Memory B cell (primary cell): ENCODE measurements at regions not wholly inside any gene's neighbourhood (a gene's known extent, or its start where the extent isn't known, plus 50 kb on each side); places are given as distances from the start of the nearest gene placed in this dataset.

Experiments
- ATAC-seq: fragments of 150-1000 bp; cut with Tn5 transposase; 2 replicates; pipeline ENCODE4 v1.10.0; 2021; ENCODE audit warnings: low read depth, mild to moderate bottlenecking, moderate library complexity
- DNase-seq, 2 donors: peaks; one replicate each; pipeline ENCODE4 v3.0.0; 2022; ENCODE audit warnings: low spot score in 2 of 2
- H3K27ac Mint-ChIP-seq: one replicate; pipeline ENCODE4 v1.8.0; 2022; ENCODE audit warnings: mild to moderate bottlenecking, moderate library complexity, mixed read lengths
- H3K27me3 Mint-ChIP-seq: one replicate; pipeline ENCODE4 v1.8.0; 2022; ENCODE audit warnings: mixed read lengths
- H3K36me3 Mint-ChIP-seq: one replicate; pipeline ENCODE4 v1.8.0; 2022; ENCODE audit warnings: mild to moderate bottlenecking, mixed read lengths
- H3K4me1 Mint-ChIP-seq: one replicate; pipeline ENCODE4 v1.8.0; 2022; ENCODE audit warnings: mixed read lengths
- H3K4me3 Mint-ChIP-seq: one replicate; pipeline ENCODE4 v1.8.0; 2022; ENCODE audit warnings: mild to moderate bottlenecking, moderate library complexity, mixed read lengths
- H3K9me3 Mint-ChIP-seq: one replicate; pipeline ENCODE4 v1.8.0; 2022; ENCODE audit warnings: mixed read lengths

DNA sequence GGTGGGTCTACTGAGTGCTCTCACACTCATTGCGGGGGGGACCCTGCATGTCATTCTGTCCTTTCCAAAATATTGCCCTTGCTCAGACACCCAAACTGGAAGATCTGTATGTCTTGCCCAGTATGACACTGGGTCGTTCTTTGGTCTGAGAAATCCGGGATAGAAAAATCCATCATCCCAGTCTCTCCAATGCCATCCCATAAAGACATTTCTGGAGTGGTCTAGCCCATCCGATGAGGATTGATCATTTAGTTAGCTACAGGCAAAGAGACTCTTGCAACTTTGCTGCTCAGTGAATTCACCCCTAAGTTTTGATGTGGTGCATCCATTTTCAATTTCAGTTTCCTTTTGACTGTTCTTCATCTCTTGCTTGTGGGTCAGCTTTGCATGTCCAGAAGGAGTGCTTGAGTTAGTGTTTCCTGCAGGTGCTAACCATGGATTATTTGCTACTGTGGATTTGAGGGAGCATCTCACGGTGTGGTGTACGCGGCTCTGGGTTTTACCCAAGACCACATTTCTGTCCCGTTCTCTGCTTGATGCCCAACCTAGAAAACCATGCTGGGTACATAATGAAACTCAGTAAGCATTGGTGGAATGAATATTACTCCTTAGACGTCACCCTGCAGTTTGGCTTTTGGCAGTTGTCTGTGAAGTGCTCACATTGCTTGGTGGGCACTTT lies 247.0 kb upstream of the MKI67 start:
- no peak overlapping the region for H3K4me3 Mint-ChIP-seq
- no peak overlapping the region for H3K27ac Mint-ChIP-seq

GRCh38 chr10:128373831-128374230 lies 247.6 kb upstream of the MKI67 start:
- H3K4me1 Mint-ChIP-seq: peaks cover 4% of the 10 kb centered on the region
- no peak for DNase-seq
- H3K9me3 Mint-ChIP-seq: peaks cover 8% of the 10 kb centered on the region
- no peak overlapping the region for H3K4me3 Mint-ChIP-seq
- no peaks in the 10 kb centered on the region for H3K36me3 Mint-ChIP-seq
- ATAC-seq: no peak
- H3K27ac Mint-ChIP-seq: no peak overlapping the region
- H3K27me3 Mint-ChIP-seq: peaks cover 4% of the 10 kb centered on the region

More for the DNA sequence above, 247.0 kb upstream of the MKI67 start:
- Mint-ChIP-seq H3K4me1 (peaks cover 4% of the 10 kb centered on the region), H3K9me3 (peaks cover 8% of the 10 kb centered on the region), H3K27me3 (peaks cover 4% of the 10 kb centered on the region), H3K36me3 (no peaks in the 10 kb centered on the region)
- DNase-seq: no peak
- ATAC-seq: no peak

DNA sequence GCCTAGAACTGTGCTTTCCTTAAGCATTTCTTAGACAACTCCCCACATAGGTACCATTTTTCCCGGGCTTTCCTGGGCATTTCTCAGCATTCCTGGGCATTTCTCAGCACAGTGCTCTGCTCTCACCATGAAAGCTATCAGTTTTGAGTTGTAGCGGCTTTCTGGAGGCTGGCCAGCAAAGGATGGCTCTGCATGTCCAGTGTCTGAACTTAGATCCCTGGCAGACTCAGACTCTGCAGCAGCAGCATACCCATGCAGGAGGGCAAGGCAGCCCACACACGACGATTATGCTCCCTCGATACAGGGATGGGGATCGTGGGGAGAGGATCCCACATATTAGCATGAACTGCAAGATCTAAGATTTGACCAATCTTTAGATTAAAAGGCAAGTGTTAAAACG lies 248.9 kb upstream of the MKI67 start:
- no peak for DNase-seq
- Mint-ChIP-seq H3K4me1 (peaks cover 4% of the 10 kb centered on the region), H3K4me3 (no peak overlapping the region), H3K27me3 (peaks cover 4% of the 10 kb centered on the region), H3K9me3 (peaks cover 4% of the 10 kb centered on the region), H3K27ac (no peak overlapping the region), H3K36me3 (no peaks in the 10 kb centered on the region)
- ATAC-seq: no peak

DNA sequence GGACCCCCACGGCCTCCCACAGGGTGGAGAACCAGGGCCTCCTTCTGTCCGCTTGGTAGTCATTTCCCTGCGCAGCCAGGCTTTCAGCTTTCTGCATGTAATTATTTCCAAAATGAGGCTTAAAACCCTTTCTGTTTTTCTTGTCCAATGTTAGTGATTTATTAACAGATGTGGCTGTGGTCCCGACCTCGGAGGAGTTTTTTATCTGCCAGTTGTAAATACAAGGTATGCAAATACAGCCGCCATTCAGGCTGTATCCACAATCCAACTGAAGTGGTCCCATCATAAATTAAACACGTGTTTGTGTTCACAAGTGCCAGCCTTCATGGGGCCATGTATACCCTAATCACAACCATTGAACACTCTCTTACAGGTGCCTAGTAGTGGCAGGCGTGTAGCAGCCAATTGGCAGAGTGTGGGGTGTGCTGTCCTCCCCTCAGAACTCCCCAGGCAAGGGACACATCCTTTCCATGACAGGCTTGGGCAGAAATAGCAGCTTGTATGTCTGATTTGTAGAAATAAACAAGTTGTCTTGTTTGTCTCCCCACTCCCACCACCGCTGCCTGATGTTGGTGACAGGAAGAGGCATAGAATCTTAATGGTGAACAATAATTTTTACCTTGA lies 251.3 kb upstream of the MKI67 start:
- DNase-seq (no peak), ATAC-seq (no peak)
- no peak overlapping the region for H3K27ac Mint-ChIP-seq

DNA sequence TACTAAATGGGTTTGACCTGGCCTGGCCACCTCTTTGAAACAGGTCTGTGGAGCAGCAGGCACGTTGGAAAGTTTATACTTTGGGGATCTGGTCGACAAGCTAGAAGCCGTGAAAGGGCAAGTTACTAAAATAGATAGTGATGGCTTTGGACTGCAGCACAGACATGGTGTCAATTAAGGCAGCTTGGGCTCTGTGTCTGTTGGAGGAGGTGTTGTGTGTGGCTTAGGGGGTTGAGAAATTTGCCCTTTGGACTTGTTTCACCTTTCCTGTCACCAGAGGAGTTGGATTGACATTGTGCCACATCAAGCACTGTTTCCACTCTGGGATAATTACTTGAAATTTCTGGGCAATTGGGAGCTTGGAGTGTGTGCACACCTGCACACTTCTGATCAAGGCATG lies 251.8 kb upstream of the MKI67 start:
- H3K9me3 Mint-ChIP-seq: no peaks in the 10 kb centered on the region

More for the DNA sequence above, 251.3 kb upstream of the MKI67 start:
- Mint-ChIP-seq H3K4me1 (peaks cover 4% of the 10 kb centered on the region), H3K36me3 (no peaks in the 10 kb centered on the region), H3K27me3 (peaks cover 4% of the 10 kb centered on the region), H3K9me3 (no peaks in the 10 kb centered on the region), H3K4me3 (no peak overlapping the region)

GRCh38 chr10:128380946-128381345 lies 254.7 kb upstream of the MKI67 start:
- no peaks in the 10 kb centered on the region for H3K27me3 Mint-ChIP-seq
- no peak overlapping the region for H3K27ac Mint-ChIP-seq
- ATAC-seq (no peak), DNase-seq (no peak)
- H3K4me1 Mint-ChIP-seq: no peaks in the 10 kb centered on the region
- H3K36me3 Mint-ChIP-seq: no peaks in the 10 kb centered on the region
- no peak overlapping the region for H3K4me3 Mint-ChIP-seq
- H3K9me3 Mint-ChIP-seq: peaks cover 2% of the 10 kb centered on the region

More for the DNA sequence above, 251.8 kb upstream of the MKI67 start:
- no peak overlapping the region for H3K4me3 Mint-ChIP-seq
- peaks cover 4% of the 10 kb centered on the region for H3K27me3 Mint-ChIP-seq
- DNase-seq (no peak), ATAC-seq (no peak)
- H3K4me1 Mint-ChIP-seq: peaks cover 4% of the 10 kb centered on the region
- no peak overlapping the region for H3K27ac Mint-ChIP-seq
- no peaks in the 10 kb centered on the region for H3K36me3 Mint-ChIP-seq

GRCh38 chr10:128382225-128382624 lies 256.0 kb upstream of the MKI67 start:
- no peak overlapping the region for H3K27ac Mint-ChIP-seq
- peaks cover 2% of the 10 kb centered on the region for H3K9me3 Mint-ChIP-seq
- no peak overlapping the region for H3K4me3 Mint-ChIP-seq
- DNase-seq: no peak
- no peaks in the 10 kb centered on the region for H3K4me1 Mint-ChIP-seq
- no peaks in the 10 kb centered on the region for H3K27me3 Mint-ChIP-seq
- H3K36me3 Mint-ChIP-seq: no peaks in the 10 kb centered on the region
- no peak for ATAC-seq

DNA sequence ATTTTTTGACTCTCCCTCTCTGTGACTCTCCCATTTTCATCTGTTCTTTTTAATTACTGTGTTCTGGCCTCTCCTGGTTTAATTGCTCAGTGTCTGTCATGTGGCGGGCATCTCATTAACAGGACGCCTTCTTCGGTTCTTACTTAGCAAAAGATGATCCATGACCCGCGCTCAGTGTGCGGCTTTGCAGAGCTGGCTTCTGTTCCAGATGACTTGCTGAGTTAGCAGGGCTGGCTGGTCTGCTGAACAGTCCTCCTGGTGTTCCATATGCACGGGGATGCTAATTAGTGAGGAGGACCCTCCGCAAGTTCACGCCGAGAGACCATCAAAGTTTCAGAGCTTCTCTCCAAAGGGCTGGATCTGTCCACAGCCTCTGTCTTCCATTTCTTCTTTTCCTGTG lies 258.6 kb upstream of the MKI67 start:
- no peak overlapping the region for H3K27ac Mint-ChIP-seq
- peaks cover 2% of the 10 kb centered on the region for H3K9me3 Mint-ChIP-seq
- no peaks in the 10 kb centered on the region for H3K4me1 Mint-ChIP-seq
- H3K4me3 Mint-ChIP-seq: no peak overlapping the region
- peaks cover 2% of the 10 kb centered on the region for H3K27me3 Mint-ChIP-seq
- H3K36me3 Mint-ChIP-seq: no peaks in the 10 kb centered on the region
- ATAC-seq (no peak), DNase-seq (no peak)

GRCh38 chr10:128386231-128386630 lies 260.0 kb upstream of the MKI67 start:
- DNase-seq (no peak), ATAC-seq (no peak)
- Mint-ChIP-seq H3K4me1 (no peaks in the 10 kb centered on the region), H3K36me3 (no peaks in the 10 kb centered on the region), H3K27ac (no peak overlapping the region), H3K4me3 (no peak overlapping the region), H3K9me3 (peaks cover 2% of the 10 kb centered on the region), H3K27me3 (peaks cover 2% of the 10 kb centered on the region)

DNA sequence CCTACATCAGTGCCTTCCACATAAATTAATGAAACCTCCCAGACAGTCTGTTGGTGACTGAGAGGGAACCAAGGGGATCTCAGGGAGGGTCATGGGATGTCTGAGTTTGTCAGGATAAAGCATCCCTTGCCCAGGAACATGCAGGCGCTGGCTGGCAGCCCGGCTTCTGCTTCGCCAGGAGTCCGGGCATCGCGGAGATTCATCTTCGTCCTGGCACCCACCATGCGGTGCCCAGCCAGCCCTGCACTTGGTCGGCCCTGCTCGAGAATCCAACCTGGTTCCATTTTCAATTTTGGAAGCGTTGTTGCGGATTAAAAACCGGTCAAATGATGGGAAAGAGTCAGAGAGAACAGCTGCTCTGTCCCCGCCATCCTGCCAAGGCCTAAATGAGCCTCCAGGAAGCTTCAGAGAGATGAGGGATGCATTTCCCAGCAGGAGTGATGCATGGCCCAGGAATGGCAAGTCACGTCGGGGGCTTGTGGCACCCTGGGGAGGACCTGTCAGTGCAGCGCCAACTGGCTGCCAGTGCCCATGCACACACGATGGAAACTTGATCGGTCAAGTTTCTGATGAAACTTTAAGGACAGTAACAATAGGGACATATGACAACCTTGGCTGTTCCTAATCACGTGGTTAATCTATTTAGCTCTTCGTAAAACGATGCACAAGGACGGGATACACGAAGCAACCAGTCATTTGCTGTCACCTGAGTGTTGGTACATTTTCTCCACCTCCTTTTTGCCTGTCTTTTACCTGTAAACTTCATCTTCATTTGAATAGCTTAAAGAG lies 260.8 kb upstream of the MKI67 start:
- DNase-seq: no peak
- Mint-ChIP-seq H3K9me3 (peaks cover 2% of the 10 kb centered on the region), H3K27ac (no peak overlapping the region), H3K4me1 (no peaks in the 10 kb centered on the region), H3K4me3 (no peak overlapping the region), H3K27me3 (peaks cover 2% of the 10 kb centered on the region), H3K36me3 (no peaks in the 10 kb centered on the region)
- ATAC-seq: no peak

DNA sequence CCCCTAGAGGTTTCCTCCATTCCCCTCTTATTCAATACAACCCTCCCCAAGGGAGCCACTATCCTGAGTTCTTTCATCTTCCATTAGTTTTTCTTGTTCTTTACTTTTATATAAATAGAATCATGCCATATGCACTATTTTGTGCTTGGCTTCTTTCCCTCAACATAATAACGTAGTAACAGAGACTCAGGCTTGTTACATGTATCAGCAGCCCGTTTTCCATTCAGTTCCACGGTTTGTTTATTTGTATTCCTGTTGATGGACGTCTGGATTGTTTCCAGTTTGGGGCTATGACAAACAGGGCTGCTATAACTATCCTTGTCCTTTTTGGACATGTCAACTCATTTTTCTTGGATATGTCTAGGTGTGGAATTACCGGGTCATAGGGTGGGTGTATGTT lies 264.4 kb upstream of the MKI67 start:
- Mint-ChIP-seq H3K4me3 (no peak overlapping the region), H3K27ac (no peak overlapping the region), H3K27me3 (peaks cover 2% of the 10 kb centered on the region), H3K9me3 (no peaks in the 10 kb centered on the region), H3K36me3 (no peaks in the 10 kb centered on the region), H3K4me1 (no peaks in the 10 kb centered on the region)
- ATAC-seq: no peak
- DNase-seq: no peak

DNA sequence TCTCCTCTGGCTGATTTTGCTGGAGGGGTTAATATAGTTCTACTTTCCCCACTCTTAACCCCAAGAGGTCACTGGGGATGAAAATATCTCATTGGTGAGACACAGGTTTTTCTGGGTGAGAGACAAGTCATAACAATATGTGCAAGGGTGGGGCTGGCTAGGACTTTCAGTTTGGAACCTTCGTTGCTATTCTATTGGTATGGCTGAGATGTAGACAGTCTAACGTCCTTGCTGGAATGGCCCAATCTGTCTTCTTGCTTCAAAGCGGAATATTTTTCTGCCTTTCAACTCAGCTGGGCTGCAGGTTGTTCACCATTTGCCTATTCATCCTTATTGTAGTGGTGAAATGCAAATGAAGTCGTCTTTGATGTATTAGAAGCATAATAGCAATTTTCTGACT lies 267.3 kb upstream of the MKI67 start:
- H3K27ac Mint-ChIP-seq: no peak overlapping the region
- H3K4me1 Mint-ChIP-seq: no peaks in the 10 kb centered on the region
- H3K36me3 Mint-ChIP-seq: no peaks in the 10 kb centered on the region
- peaks cover 4% of the 10 kb centered on the region for H3K27me3 Mint-ChIP-seq
- H3K9me3 Mint-ChIP-seq: no peaks in the 10 kb centered on the region
- no peak overlapping the region for H3K4me3 Mint-ChIP-seq
- ATAC-seq (no peak), DNase-seq (no peak)

- peaks cover 2% of the 10 kb centered on the region for H3K27me3 Mint-ChIP-seq
Measured at GRCh38 chr10:128398118-128398517, 271.9 kb upstream of the MKI67 start.

GRCh38 chr10:128398999-128399398 lies 272.8 kb upstream of the MKI67 start:
- H3K9me3 Mint-ChIP-seq: peaks cover 5% of the 10 kb centered on the region
- no peak for ATAC-seq
- no peak for DNase-seq
- H3K27me3 Mint-ChIP-seq: peaks cover 2% of the 10 kb centered on the region
- H3K36me3 Mint-ChIP-seq: no peaks in the 10 kb centered on the region
- H3K4me3 Mint-ChIP-seq: no peak overlapping the region
- no peak overlapping the region for H3K27ac Mint-ChIP-seq
- H3K4me1 Mint-ChIP-seq: no peaks in the 10 kb centered on the region

More at GRCh38 chr10:128398118-128398517, 271.9 kb upstream of the MKI67 start:
- Mint-ChIP-seq H3K27ac (no peak overlapping the region), H3K36me3 (no peaks in the 10 kb centered on the region), H3K9me3 (peaks cover 5% of the 10 kb centered on the region), H3K4me1 (no peaks in the 10 kb centered on the region), H3K4me3 (no peak overlapping the region)
- ATAC-seq: no peak
- no peak for DNase-seq
